DND-41 (cell line): ENCODE measurements at regions not wholly inside any gene's neighbourhood (a gene's known extent, or its start where the extent isn't known, plus 50 kb on each side); places are given as distances from the start of the nearest gene placed in this dataset.

ENCODE experiments used
- ATAC-seq: fragments of 200-7000 bp; cut with Tn5 transposase; 3 replicates; pipeline ENCODE4 v1.9.1; 2021; ENCODE audit warnings: low read depth; ENCODE audit not compliant: insufficient read depth
- DNase-seq: peaks from one replicate; pipeline ENCODE4 v3.0.0-alpha.2; 2020
- H2AFZ ChIP-seq: 2 replicates; pipeline ENCODE4 v1.6.0; 2012; ENCODE audit warnings: low read depth, low read length
- H3K27ac ChIP-seq: 2 replicates; pipeline ENCODE4 v1.5.1; 2012; ENCODE audit warnings: low read length, inconsistent platforms
- H3K27me3 ChIP-seq: fragments of 200-600 bp; sonication (generic); 2 replicates; pipeline ENCODE4 v1.6.0; 2012; ENCODE audit warnings: low read length, mild to moderate bottlenecking, inconsistent platforms; ENCODE audit not compliant: insufficient read depth, poor library complexity
- H3K36me3 ChIP-seq: 2 replicates; pipeline ENCODE4 v1.5.1; 2012; ENCODE audit warnings: low read length, inconsistent platforms; ENCODE audit not compliant: insufficient read depth
- H3K4me1 ChIP-seq: 2 replicates; pipeline ENCODE4 v1.5.1; 2012; ENCODE audit warnings: mild to moderate bottlenecking, low read length; ENCODE audit not compliant: insufficient read depth
- H3K4me2 ChIP-seq: 2 replicates; pipeline ENCODE4 v1.6.0; 2012; ENCODE audit warnings: mild to moderate bottlenecking, moderate library complexity, low read length, inconsistent platforms; ENCODE audit not compliant: insufficient read depth
- H3K4me3 ChIP-seq, 2 experiments: fragments of 200-600 bp in 1 of 2; shearing (Covaris generic) in 1 of 2; 2 replicates each; pipeline ENCODE4 v1.5.1; 2012 to 2016; ENCODE audit warnings: inconsistent platforms in 2 of 2, low read length in 2 of 2, mild to moderate bottlenecking in 2 of 2, low read depth in 1 of 2, moderate library complexity in 1 of 2
- H3K79me2 ChIP-seq: 2 replicates; pipeline ENCODE4 v1.6.0; 2012; ENCODE audit warnings: low read length, inconsistent platforms; ENCODE audit not compliant: insufficient read depth
- H3K9ac ChIP-seq: 2 replicates; pipeline ENCODE4 v1.6.0; 2012; ENCODE audit warnings: low read depth, mild to moderate bottlenecking, inconsistent platforms, low read length, moderate library complexity
- H3K9me3 ChIP-seq: 2 replicates; pipeline ENCODE4 v1.5.1; 2012; ENCODE audit warnings: low read length, moderate library complexity, mild to moderate bottlenecking, inconsistent platforms; ENCODE audit not compliant: insufficient read depth, severe bottlenecking
- H4K20me1 ChIP-seq: 2 replicates; pipeline ENCODE4 v1.6.0; 2012; ENCODE audit warnings: low read length; ENCODE audit not compliant: insufficient read depth
- EZH2 ChIP-seq: IDR thresholded peaks from 3 replicates; pipeline ENCODE4 v1.6.1; 2012; ENCODE audit warnings: borderline replicate concordance, low read depth, mild to moderate bottlenecking, moderate library complexity, low read length, inconsistent platforms; ENCODE audit not compliant: severe bottlenecking
- TF ChIP-seq, protein P1 (sequence below): IDR thresholded peaks from 2 replicates; pipeline ENCODE4 v1.5.1; 2012; ENCODE audit warnings: borderline replicate concordance, low read length, moderate library complexity, mild to moderate bottlenecking; ENCODE audit not compliant: poor library complexity, severe bottlenecking; ENCODE audit errors: extremely low read depth

DNA sequence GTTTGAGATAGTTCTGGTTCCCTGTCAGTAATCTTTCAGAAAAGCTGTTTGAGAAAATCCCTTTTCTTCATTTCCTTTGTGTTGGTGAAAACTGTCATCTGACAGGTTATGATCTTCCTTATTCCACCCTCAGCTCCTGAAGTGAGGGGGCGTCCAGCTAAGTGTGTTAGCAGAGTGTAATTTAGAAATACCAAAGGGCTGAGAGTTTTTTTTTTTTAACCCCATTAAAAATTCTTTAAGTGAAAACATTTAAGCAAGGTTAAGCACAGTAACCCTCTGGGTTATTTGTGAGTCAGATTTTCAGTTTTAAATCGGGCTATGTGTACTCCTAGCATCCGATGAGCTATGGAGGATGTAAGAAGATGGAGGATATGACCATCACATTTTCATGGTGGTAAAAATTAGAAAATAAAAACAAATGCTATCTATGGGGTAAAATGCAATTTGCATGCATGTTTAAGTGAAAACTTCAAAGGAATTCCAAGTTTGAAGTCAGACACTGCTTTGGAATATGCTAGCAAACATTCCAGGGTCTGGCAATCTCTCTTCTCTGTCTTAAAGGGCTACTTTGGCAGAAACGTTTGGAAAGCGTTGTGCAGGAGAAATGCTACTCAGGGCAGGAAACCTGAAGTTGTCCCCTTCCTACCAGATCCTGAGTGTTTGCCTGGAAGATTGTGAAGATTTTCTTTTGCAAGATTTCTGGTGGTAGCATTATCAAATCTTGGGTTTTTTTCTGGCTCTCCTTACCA, 197.0 kb upstream of the PRICKLE1 start:
- Histone ChIP-seq H3K4me2 (no peak overlapping the region), H3K9me3 (no peaks in the 10 kb centered on the region), H2AFZ (no peak overlapping the region), H3K4me3 (no peak overlapping the region), H4K20me1 (no peaks in the 10 kb centered on the region), H3K9ac (no peak overlapping the region), H3K36me3 (no peaks in the 10 kb centered on the region), H3K27me3 (no peaks in the 10 kb centered on the region), H3K27ac (no peak overlapping the region), H3K4me1 (no peaks in the 10 kb centered on the region), H3K79me2 (no peaks in the 10 kb centered on the region)
- ATAC-seq (no peak), DNase-seq (no peak)
- TF ChIP-seq EZH2: no peak
- TF ChIP-seq, protein P1, sequence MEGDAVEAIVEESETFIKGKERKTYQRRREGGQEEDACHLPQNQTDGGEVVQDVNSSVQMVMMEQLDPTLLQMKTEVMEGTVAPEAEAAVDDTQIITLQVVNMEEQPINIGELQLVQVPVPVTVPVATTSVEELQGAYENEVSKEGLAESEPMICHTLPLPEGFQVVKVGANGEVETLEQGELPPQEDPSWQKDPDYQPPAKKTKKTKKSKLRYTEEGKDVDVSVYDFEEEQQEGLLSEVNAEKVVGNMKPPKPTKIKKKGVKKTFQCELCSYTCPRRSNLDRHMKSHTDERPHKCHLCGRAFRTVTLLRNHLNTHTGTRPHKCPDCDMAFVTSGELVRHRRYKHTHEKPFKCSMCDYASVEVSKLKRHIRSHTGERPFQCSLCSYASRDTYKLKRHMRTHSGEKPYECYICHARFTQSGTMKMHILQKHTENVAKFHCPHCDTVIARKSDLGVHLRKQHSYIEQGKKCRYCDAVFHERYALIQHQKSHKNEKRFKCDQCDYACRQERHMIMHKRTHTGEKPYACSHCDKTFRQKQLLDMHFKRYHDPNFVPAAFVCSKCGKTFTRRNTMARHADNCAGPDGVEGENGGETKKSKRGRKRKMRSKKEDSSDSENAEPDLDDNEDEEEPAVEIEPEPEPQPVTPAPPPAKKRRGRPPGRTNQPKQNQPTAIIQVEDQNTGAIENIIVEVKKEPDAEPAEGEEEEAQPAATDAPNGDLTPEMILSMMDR: no peak

- TF ChIP-seq, protein P1: no peak
- no peak for TF ChIP-seq EZH2
- Histone ChIP-seq H3K9me3 (no peaks in the 10 kb centered on the region), H3K4me2 (no peak overlapping the region), H3K4me3 (no peak overlapping the region), H3K27me3 (no peaks in the 10 kb centered on the region), H3K27ac (no peak overlapping the region), H3K79me2 (no peaks in the 10 kb centered on the region), H2AFZ (no peak overlapping the region), H3K4me1 (no peaks in the 10 kb centered on the region), H3K9ac (no peak overlapping the region), H3K36me3 (no peaks in the 10 kb centered on the region), H4K20me1 (no peaks in the 10 kb centered on the region)
- DNase-seq (no peak), ATAC-seq (no peak)
These were observed 196.4 kb upstream of the PRICKLE1 start for GRCh38 chr12:42785944-42786343.

GRCh38 chr12:42780671-42781070, 191.1 kb upstream of the PRICKLE1 start:
- Histone ChIP-seq H2AFZ (no peak overlapping the region), H3K4me2 (no peak overlapping the region), H3K9ac (no peak overlapping the region), H3K79me2 (no peaks in the 10 kb centered on the region), H3K4me1 (no peaks in the 10 kb centered on the region), H3K27ac (no peak overlapping the region), H3K9me3 (no peaks in the 10 kb centered on the region), H3K27me3 (no peaks in the 10 kb centered on the region), H3K36me3 (no peaks in the 10 kb centered on the region), H4K20me1 (no peaks in the 10 kb centered on the region), H3K4me3 (no peak overlapping the region)
- no peak for ATAC-seq
- no peak for TF ChIP-seq EZH2
- TF ChIP-seq, protein P1: no peak
- no peak for DNase-seq
